GM06990 (cell line): ENCODE measurements at regions not wholly inside any gene's neighbourhood (a gene's known extent, or its start where the extent isn't known, plus 50 kb on each side); places are given as distances from the start of the nearest gene placed in this dataset.
"Not testable (repeated sequence)": the region's sequence is repeated elsewhere in the genome, so short reads cannot be mapped to it uniquely, and the experiment has no call there.

Source experiments
- DNase-seq: peaks from one replicate; pipeline ENCODE4 v3.0.0-alpha.2; 2011; ENCODE audit not compliant: insufficient read length; ENCODE audit errors: extremely low read depth
- H3K27me3 ChIP-seq: replicated peaks from 2 replicates; pipeline ENCODE4 v1.6.0; 2011; ENCODE audit warnings: low read length; ENCODE audit not compliant: control insufficient read depth, insufficient read depth
- H3K36me3 ChIP-seq: 2 replicates; pipeline ENCODE4 v1.5.1; 2011; ENCODE audit warnings: low read length; ENCODE audit not compliant: control insufficient read depth, insufficient read depth
- H3K4me3 ChIP-seq: replicated peaks from 2 replicates; pipeline ENCODE4 v1.5.1; 2011; ENCODE audit warnings: low read depth, mild to moderate bottlenecking, control low read depth, low read length
- CTCF ChIP-seq: IDR thresholded peaks from 2 replicates; pipeline ENCODE4 v1.5.1; 2011; ENCODE audit warnings: low read length, control low read depth, mild to moderate bottlenecking, inconsistent platforms; ENCODE audit not compliant: insufficient read depth, poor library complexity, severe bottlenecking

- Histone ChIP-seq H3K36me3 (no peaks in the 10 kb centered on the region), H3K4me3 (no peak overlapping the region), H3K27me3 (no peaks in the 10 kb centered on the region)
- TF ChIP-seq CTCF, result no peak
- no peak for DNase-seq
Observed at GRCh38 chr16:22983614-22984013, 165.6 kb downstream of the USP31 start.

DNA sequence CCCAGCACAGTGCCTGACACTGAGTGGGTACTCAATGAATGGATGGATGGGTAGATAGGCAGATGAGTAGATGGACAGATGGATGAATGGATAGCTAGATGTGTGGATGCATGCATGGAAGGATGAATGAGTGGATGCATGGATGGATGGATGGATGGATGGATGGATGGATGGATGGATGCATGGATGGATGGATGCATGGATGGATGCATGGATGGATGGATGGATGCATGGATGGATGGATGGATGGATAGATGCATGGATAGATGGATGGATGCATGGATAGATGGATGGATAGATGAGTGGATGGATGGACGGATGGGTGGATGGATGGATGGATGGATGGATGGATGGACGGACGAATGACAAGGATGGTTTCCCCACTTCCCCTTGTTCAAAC lies 166.6 kb downstream of the HS3ST2 start:
- H3K36me3 ChIP-seq, H3K4me3 ChIP-seq, DNase-seq, H3K27me3 ChIP-seq: not testable (repeated sequence)

DNA sequence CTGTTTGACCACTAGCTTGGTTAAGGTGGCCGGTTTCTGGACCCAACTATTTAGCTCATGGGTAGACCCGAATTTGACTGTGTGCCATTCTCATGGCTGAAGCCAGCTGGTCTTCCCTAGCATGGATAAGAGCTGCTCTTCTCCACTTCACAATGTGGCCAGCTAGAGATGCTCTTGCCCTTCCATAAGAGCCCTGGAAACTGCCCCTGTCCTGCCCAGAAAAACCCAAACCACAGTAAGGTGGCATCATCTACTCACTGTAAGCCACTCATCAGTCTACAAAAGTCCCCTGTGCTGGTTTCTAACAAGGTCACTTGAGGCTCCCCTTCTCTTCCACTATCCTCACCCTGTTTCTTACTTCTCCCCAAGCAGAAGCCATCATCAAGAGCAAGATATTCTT lies 165.1 kb downstream of the HS3ST2 start:
- no peaks in the 10 kb centered on the region for H3K36me3 ChIP-seq
- no peaks in the 10 kb centered on the region for H3K27me3 ChIP-seq
- no peak for TF ChIP-seq CTCF
- DNase-seq, result no peak
- no peak overlapping the region for H3K4me3 ChIP-seq

GRCh38 chr16:22977294-22977697 lies 163.3 kb downstream of the HS3ST2 start:
- DNase-seq, result no peak

GRCh38 chr16:22973522-22973921 lies 159.6 kb downstream of the HS3ST2 start:
- Histone ChIP-seq H3K4me3 (no peak overlapping the region), H3K36me3 (no peaks in the 10 kb centered on the region), H3K27me3 (no peaks in the 10 kb centered on the region)
- no peak for TF ChIP-seq CTCF
- DNase-seq, result no peak

More at GRCh38 chr16:22977294-22977697, 163.3 kb downstream of the HS3ST2 start:
- Histone ChIP-seq H3K4me3 (no peak overlapping the region), H3K27me3 (no peaks in the 10 kb centered on the region), H3K36me3 (no peaks in the 10 kb centered on the region)
- TF ChIP-seq CTCF, result no peak

DNA sequence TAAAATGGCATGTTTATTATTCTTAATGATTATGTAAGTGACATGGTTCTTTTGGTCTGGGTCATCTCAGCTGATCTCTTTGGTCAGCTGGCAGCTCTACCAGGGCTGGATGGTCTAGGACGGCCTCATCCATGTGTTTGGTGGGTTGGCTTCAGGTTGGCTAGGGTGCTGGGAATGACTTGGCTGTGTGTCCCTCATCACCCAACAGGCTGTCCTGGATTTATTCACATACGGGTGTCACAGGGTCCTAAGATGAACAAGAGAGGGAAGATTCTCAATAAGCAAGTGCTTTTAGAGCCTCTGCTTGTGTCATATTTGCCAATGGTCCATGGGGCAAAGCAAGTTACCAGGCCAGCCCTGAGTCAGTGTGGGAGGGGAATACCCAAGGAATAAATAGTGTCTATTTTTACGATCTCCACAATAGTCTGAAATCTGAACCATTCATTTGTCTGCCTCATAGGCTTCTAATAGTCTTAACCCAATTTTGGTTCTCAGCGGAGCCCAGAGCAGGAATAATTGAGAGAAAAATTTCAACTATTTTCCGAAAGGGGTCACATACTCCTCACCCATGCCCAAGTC lies 157.5 kb downstream of the HS3ST2 start:
- no peak for DNase-seq
- no peaks in the 10 kb centered on the region for H3K36me3 ChIP-seq
- H3K4me3 ChIP-seq, result no peak overlapping the region
- TF ChIP-seq CTCF, result no peak
- no peaks in the 10 kb centered on the region for H3K27me3 ChIP-seq
